AG09309 (cell line): ENCODE measurements at regions not wholly inside any gene's neighbourhood (a gene's known extent, or its start where the extent isn't known, plus 50 kb on each side); places are given as distances from the start of the nearest gene placed in this dataset.

Experiments
- DNase-seq: peaks from one replicate; pipeline ENCODE4 v3.0.0-alpha.2; 2010; ENCODE audit warnings: low read depth
- H3K4me3 ChIP-seq: 2 replicates; pipeline ENCODE4 v1.5.1; 2011; ENCODE audit warnings: mild to moderate bottlenecking, low read depth, low read length, moderate library complexity; ENCODE audit not compliant: control insufficient read depth
- TF ChIP-seq, protein P1 (sequence below): IDR thresholded peaks from 2 replicates; pipeline ENCODE4 v1.5.1; 2011; ENCODE audit warnings: mild to moderate bottlenecking, low read depth, low read length, inconsistent platforms; ENCODE audit not compliant: insufficient read depth, control insufficient read depth; ENCODE audit errors: missing control alignments

GRCh38 chr2:19675003-19675629 is 226.7 kb downstream of the TTC32 start:
- TF ChIP-seq, protein P1, sequence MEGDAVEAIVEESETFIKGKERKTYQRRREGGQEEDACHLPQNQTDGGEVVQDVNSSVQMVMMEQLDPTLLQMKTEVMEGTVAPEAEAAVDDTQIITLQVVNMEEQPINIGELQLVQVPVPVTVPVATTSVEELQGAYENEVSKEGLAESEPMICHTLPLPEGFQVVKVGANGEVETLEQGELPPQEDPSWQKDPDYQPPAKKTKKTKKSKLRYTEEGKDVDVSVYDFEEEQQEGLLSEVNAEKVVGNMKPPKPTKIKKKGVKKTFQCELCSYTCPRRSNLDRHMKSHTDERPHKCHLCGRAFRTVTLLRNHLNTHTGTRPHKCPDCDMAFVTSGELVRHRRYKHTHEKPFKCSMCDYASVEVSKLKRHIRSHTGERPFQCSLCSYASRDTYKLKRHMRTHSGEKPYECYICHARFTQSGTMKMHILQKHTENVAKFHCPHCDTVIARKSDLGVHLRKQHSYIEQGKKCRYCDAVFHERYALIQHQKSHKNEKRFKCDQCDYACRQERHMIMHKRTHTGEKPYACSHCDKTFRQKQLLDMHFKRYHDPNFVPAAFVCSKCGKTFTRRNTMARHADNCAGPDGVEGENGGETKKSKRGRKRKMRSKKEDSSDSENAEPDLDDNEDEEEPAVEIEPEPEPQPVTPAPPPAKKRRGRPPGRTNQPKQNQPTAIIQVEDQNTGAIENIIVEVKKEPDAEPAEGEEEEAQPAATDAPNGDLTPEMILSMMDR, result no peak
- DNase-seq, result no peak

GRCh38 chr2:19674051-19675002 is 227.5 kb downstream of the TTC32 start:
- TF ChIP-seq, protein P1, result no peak
- no peak for DNase-seq
- no peak overlapping the region for H3K4me3 ChIP-seq

More at GRCh38 chr2:19675003-19675629, 226.7 kb downstream of the TTC32 start:
- no peak overlapping the region for H3K4me3 ChIP-seq

- no peak for DNase-seq
- TF ChIP-seq, protein P1, result no peak
- no peak overlapping the region for H3K4me3 ChIP-seq
Observed at GRCh38 chr2:19673213-19673791, 228.5 kb downstream of the TTC32 start.

DNA sequence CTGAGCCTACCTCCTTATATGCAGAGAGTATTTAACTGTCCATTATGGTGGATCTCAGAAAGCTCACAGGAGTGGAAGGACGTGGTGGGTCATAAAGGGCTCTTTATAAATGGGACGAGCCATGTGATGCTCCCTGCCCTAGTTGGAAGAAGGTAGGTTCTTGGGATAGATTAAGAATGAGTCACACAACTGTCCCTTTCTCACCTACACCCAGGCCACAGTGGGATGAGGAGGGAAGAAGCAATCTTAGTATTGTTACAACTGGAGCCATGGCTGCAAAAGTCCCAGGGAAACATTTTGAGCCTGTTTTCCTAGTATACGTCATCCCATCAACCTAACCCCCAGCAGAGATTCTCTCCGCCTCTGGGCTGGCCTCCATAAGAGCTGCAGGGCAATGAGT is 229.9 kb downstream of the TTC32 start:
- TF ChIP-seq, protein P1, result no peak
- H3K4me3 ChIP-seq, result no peak overlapping the region
- DNase-seq, result no peak

DNA sequence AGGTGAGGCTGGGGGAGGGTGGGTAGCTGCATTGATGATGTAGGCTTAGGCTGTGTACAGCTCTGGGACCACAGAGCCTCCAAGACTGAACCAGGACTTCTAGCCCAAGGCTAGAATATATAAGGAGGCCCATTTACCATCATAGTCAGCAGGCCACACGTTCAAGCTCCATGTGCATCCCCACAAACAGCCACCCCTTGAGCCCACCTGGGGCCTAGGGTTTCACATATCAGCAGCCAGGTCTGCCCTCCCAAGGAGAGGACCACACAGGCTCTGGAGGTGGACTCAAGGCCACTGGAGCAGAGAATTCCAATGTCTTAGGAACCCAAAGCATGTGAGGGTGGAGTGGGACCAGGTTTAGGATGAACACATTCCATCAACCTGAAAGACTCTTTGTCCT is 230.5 kb downstream of the TTC32 start:
- TF ChIP-seq, protein P1, result no peak
- H3K4me3 ChIP-seq, result no peak overlapping the region
- no peak for DNase-seq

- TF ChIP-seq, protein P1, result no peak
- no peak overlapping the region for H3K4me3 ChIP-seq
Observed at GRCh38 chr2:19670303-19670702, 231.5 kb downstream of the TTC32 start.

More at GRCh38 chr2:19670303-19670702, 231.5 kb downstream of the TTC32 start:
- DNase-seq, result no peak
